Small intestine (tissue), 7 donors: ENCODE measurements at regions not wholly inside any gene's neighbourhood (a gene's known extent, or its start where the extent isn't known, plus 50 kb on each side); places are given as distances from the start of the nearest gene placed in this dataset.
A peak's percentile ranks its signal among the peaks of the same experiment; 100 is the strongest.

ENCODE experiments used
- DNase-seq, 2 donors: peaks; one replicate each; pipeline versions ENCODE4 v3.0.0 to v3.0.0-alpha.2; 2013
- FAIRE-seq: peaks from 2 replicates; lab custom pipeline; 2012; peaks lifted over from hg19 to GRCh38; lab: Jason Lieb, UNC
- H3K27ac ChIP-seq, 3 donors: one replicate each; pipeline ENCODE4 v1.5.1; 2013; ENCODE audit warnings: low read length in 2 of 3, mild to moderate bottlenecking in 2 of 3, control low read depth in 1 of 3, inconsistent platforms in 1 of 3, low read depth in 1 of 3, moderate library complexity in 1 of 3
- H3K27me3 ChIP-seq, 3 donors: one replicate each; pipeline ENCODE4 v1.6.1; 2013; ENCODE audit warnings: low read length in 3 of 3, inconsistent platforms in 1 of 3; ENCODE audit not compliant: control insufficient read depth in 3 of 3, insufficient read depth in 3 of 3
- H3K36me3 ChIP-seq, 3 donors: one replicate each; pipeline ENCODE4 v1.6.1; 2013; ENCODE audit warnings: low read length in 3 of 3, inconsistent platforms in 1 of 3, low read depth in 1 of 3, mild to moderate bottlenecking in 1 of 3, moderate library complexity in 1 of 3; ENCODE audit not compliant: control insufficient read depth in 3 of 3, insufficient read depth in 2 of 3
- H3K4me1 ChIP-seq, 3 donors: one replicate each; pipeline ENCODE4 v1.6.1; 2013; ENCODE audit warnings: low read length in 2 of 3, inconsistent platforms in 1 of 3, low read depth in 1 of 3, mild to moderate bottlenecking in 1 of 3, moderate library complexity in 1 of 3; ENCODE audit not compliant: control insufficient read depth in 3 of 3, insufficient read depth in 2 of 3
- H3K4me3 ChIP-seq, 3 donors: one replicate each; pipeline ENCODE4 v1.5.1; 2013; ENCODE audit warnings: low read length in 3 of 3, control low read depth in 1 of 3, inconsistent platforms in 1 of 3, low read depth in 1 of 3, mild to moderate bottlenecking in 1 of 3, moderate library complexity in 1 of 3
- H3K9me3 ChIP-seq, 2 donors: one replicate each; pipeline ENCODE4 v1.6.1; 2013; ENCODE audit warnings: low read depth in 1 of 2, low read length in 1 of 2; ENCODE audit not compliant: control insufficient read depth in 2 of 2, insufficient read depth in 1 of 2
- WGBS, 3 donors: extraction: QIAGEN DNeasy Blood & Tissue Kit; methylation state at CpG; one replicate each; pipeline ENCODE4 v1.1.7; 2013; 5-methylcytosine and 5-hydroxymethylcytosine counted together
- donor health status: healthy with polysubstance abuse.
- donor health status: control.
- donor health status: control.
- donor health status: Bipolar disorder and iron deficiency.
- donor health status: healthy.

GRCh38 chr6:11320914-11321597, 88.6 kb upstream of the NEDD9 start:
- Histone ChIP-seq H3K36me3 (no peaks in the 10 kb centered on the region), H3K27ac (no peak overlapping the region), H3K9me3 (no peaks in the 10 kb centered on the region), H3K4me1 (peaks cover 0 to 41% (median 6%) of the 10 kb centered on the region in 3 donors), H3K4me3 (no peak overlapping the region), H3K27me3 (no peaks in the 10 kb centered on the region)
- WGBS, 3 donors: 80 to 95% (median 94%) methylated on average over 9 of the region's 9 CpGs
- DNase-seq (no peak), FAIRE-seq (no peak)

GRCh38 chr6:11318835-11319813, 86.7 kb upstream of the NEDD9 start:
- peaks cover 0 to 42% (median 10%) of the 10 kb centered on the region in 3 donors for H3K4me1 ChIP-seq
- no peak overlapping the region for H3K4me3 ChIP-seq
- H3K27me3 ChIP-seq: no peaks in the 10 kb centered on the region
- 72 to 73% (median 73%) methylated on average over 9 of the region's 9 CpGs for WGBS, 3 donors
- DNase-seq: peak; percentile 21 to 33
- no peaks in the 10 kb centered on the region for H3K36me3 ChIP-seq
- H3K27ac ChIP-seq: peak overlapping the region; percentile 0 to 91 (median 87)
- H3K9me3 ChIP-seq: no peaks in the 10 kb centered on the region
- no peak for FAIRE-seq

GRCh38 chr6:11317885-11318771, 85.7 kb upstream of the NEDD9 start:
- WGBS, 3 donors: 13 to 35% (median 29%) methylated on average over 11 of the region's 11 CpGs
- no peak for FAIRE-seq
- no peak overlapping the region for H3K4me3 ChIP-seq
- H3K9me3 ChIP-seq: no peaks in the 10 kb centered on the region
- peak; percentile 94 to 95 for DNase-seq
- peaks cover 0 to 34% (median 10%) of the 10 kb centered on the region in 3 donors for H3K4me1 ChIP-seq
- H3K36me3 ChIP-seq: no peaks in the 10 kb centered on the region
- H3K27ac ChIP-seq: peak overlapping the region; percentile 86 to 91 (median 87)
- H3K27me3 ChIP-seq: no peaks in the 10 kb centered on the region

GRCh38 chr6:11315743-11316437, 83.4 kb upstream of the NEDD9 start:
- Histone ChIP-seq H3K9me3 (no peaks in the 10 kb centered on the region), H3K27ac (peak overlapping the region in 2 of 3 donors; percentile 44 to 70), H3K4me1 (peaks cover 0 to 34% (median 10%) of the 10 kb centered on the region in 3 donors), H3K27me3 (no peaks in the 10 kb centered on the region), H3K36me3 (no peaks in the 10 kb centered on the region), H3K4me3 (no peak overlapping the region)
- DNase-seq (peak; percentile 82 to 97), FAIRE-seq (no peak)
- 9 to 48% (median 29%) methylated on average over 5 of the region's 5 CpGs for WGBS, 3 donors

GRCh38 chr6:11313207-11313606, 80.7 kb upstream of the NEDD9 start:
- FAIRE-seq: no peak
- no peaks in the 10 kb centered on the region for H3K27me3 ChIP-seq
- 95 to 100% (median 96%) methylated on average over 1 of the region's 1 CpG for WGBS, 3 donors

GRCh38 chr6:11311970-11312369, 79.5 kb upstream of the NEDD9 start:
- FAIRE-seq: no peak
- Histone ChIP-seq H3K9me3 (no peaks in the 10 kb centered on the region), H3K36me3 (no peaks in the 10 kb centered on the region), H3K27me3 (no peaks in the 10 kb centered on the region), H3K27ac (no peak overlapping the region), H3K4me3 (no peak overlapping the region), H3K4me1 (peaks cover 0 to 14% (median 8%) of the 10 kb centered on the region in 3 donors)
- 90 to 99% (median 96%) methylated on average over 1 of the region's 1 CpG for WGBS, 3 donors
- DNase-seq: no peak

More at GRCh38 chr6:11313207-11313606, 80.7 kb upstream of the NEDD9 start:
- H3K27ac ChIP-seq: no peak overlapping the region
- no peaks in the 10 kb centered on the region for H3K36me3 ChIP-seq
- no peaks in the 10 kb centered on the region for H3K9me3 ChIP-seq
- DNase-seq: no peak
- H3K4me1 ChIP-seq: peaks cover 0 to 24% (median 8%) of the 10 kb centered on the region in 3 donors
- no peak overlapping the region for H3K4me3 ChIP-seq

- no peaks in the 10 kb centered on the region for H3K27me3 ChIP-seq
- WGBS, 3 donors: 72 to 78% (median 77%) methylated on average over 7 of the region's 7 CpGs
- no peaks in the 10 kb centered on the region for H3K36me3 ChIP-seq
- no peak for DNase-seq
- H3K4me3 ChIP-seq: no peak overlapping the region
- H3K4me1 ChIP-seq: peaks cover 0 to 3% (median 0%) of the 10 kb centered on the region in 3 donors
- H3K9me3 ChIP-seq: no peaks in the 10 kb centered on the region
- no peak for FAIRE-seq
- no peak overlapping the region for H3K27ac ChIP-seq
Measured at GRCh38 chr6:11309947-11310665, 77.6 kb upstream of the NEDD9 start.
